ENCODE measurements at regions not wholly inside any gene's neighbourhood (a gene's known extent, or its start where the extent isn't known, plus 50 kb on each side); places are given as distances from the start of the nearest gene placed in this dataset.
A peak's percentile ranks its signal among the peaks of the same experiment; 100 is the strongest.

DNA sequence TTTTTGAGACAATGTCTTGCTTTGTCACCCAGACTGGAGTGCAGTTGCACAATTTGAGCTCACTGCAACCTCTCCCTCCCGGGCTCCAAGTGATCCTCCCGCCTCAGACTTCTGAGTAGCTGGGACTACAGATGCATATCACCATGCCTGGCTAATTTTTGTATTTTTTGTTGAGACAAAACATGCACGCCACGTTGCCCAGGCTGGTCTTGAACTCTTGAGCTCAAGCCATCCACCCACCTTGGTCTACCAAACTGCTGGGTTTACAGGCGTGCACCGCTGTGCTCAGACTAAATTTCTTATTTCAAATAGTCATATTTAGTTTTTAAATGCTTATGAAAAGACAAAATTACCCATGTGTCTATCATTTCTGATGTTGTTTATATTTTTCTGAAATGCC, 2324.1 kb downstream of the MAT2B start:
- no peak for DNase-seq (ENCODE audit: low read depth)

DNA sequence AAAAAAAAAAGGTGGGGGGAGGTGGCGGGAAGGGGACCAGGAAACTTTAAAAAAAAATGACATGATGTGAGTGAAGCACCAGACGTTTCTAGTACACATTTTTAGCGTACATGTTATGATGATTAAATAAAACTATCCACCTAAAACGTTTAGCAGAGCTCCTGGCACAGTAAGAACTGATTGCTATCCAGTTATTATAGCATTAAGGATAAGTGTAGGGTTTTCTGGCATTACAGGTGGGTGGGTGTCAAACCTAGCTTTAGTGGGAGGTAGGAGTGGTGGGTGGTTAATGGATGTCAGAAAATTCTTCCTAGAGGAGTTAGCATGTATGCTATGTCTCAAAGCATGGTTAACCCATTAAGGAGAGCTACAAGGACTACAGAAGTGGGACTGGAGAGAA, 2329.5 kb downstream of the MAT2B start:
- no peak for DNase-seq (ENCODE audit: low read depth)

DNA sequence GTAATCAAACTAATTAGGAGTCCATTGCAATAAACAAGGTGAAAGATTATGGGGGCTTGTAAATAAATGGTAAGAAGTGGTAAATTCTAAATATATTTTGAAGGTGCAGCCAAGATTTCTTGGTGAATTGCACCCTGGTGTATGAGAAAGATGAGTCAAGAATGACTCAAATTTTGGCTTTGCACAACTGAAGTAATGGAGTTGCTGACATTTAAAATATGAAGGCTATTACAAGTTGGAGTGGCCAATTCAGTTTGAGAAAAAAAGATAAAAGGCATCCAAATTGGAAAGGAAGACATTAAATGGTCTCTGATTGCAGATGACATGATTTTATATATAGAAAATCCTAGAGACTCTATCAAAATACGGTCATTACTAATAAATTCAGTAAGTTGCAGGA, 2330.6 kb downstream of the MAT2B start:
- no peak for DNase-seq (ENCODE audit: low read depth)

DNA sequence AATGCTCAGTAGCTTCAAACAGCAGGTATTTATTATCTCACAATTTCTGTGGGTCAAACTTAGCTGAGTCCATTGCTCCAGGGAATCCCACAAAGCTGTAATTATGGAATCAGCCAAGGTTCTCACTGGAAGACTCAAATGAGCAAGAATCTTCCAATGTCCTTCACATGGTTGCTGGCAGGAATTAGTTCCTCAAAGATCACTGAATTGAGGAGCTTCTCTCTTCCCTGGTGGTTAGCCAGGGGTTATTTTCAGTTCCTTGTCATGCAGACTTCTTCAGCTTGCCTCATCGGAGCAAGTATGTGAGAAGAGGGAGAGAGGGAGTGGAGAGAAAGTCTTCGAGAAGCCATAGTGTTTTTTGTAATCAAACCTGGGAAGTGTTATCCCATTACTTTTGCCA, 2331.9 kb downstream of the MAT2B start:
- DNase-seq (ENCODE audit: low read depth) = no peak

DNA sequence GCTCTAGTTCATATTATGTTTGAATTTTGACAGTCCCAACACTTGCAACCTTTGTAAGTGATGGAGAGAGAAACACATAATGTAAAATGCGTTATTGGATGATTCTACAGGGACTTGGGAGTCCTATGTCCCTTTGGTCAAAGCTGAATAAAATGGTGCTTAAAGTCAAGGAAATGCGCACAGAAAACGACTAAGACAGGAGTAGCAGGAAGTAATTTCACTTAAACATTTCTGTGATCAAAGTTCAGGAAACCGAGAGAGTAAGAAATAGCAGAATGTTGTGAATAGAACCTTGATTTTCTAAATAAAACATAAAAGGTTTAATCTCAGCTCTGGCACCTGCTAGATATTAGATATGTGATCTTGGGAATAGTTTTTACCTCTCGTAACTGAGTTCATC, 2339.2 kb downstream of the MAT2B start:
- no peak for DNase-seq (ENCODE audit: low read depth)

DNA sequence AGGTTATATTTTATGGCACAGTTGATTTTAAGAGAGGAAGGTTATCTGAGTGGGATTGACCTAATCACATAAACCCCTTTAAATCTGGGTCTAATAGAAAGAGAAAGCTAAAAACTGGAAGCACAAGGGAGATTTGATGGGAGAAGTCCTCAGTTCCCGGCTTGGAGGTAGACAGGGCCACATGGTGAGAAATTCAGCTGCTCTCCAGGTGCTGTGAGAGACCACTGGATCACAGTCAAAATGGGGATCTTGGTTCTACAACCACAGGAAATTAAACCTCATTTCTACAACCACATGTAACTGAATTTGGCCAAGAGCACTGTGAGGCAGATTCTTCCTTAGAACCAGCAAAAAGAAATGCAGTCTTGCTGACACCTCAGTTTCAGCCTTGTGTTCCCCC, 2352.7 kb downstream of the MAT2B start:
- no peak for DNase-seq (ENCODE audit: low read depth)

DNA sequence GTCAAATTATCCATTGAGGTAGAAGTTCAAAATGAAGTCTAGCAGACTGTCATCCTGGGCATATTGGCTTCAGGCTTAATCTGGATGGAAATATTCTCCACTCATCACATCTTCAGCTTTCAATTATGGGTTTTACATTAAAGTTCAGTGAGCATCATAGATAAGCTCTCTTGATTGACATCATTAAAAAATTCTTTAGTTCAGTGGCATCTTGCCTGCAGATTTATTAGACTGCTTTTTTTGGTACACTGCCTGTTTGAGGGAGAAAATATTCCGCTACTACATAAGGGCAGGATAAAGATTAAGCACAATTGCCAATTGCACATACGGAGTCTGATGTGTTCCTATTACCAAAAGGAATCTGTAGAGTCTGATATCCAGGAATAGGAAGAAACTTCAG, 2353.8 kb downstream of the MAT2B start:
- DNase-seq (ENCODE audit: low read depth) = no peak

DNA sequence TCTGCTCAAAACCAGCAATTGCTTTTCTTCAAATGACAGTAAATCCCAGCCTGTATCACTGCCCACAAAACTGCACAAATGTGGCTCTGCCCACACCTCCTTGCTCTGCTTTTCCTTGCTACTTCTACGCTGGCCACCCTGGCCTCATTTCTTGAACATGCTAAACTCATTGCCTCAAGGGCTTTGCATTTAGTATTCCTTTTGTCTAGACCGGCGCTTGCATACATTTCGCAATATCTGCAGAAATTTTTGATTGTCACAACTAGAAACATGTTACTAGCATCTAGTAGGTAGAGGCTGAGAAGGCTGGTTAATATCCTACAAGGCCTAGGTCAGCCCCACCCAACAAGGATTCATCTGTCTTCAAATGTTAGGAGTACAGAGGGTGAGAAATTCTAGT, 2357.8 kb downstream of the MAT2B start:
- no peak for DNase-seq (ENCODE audit: low read depth)

DNA sequence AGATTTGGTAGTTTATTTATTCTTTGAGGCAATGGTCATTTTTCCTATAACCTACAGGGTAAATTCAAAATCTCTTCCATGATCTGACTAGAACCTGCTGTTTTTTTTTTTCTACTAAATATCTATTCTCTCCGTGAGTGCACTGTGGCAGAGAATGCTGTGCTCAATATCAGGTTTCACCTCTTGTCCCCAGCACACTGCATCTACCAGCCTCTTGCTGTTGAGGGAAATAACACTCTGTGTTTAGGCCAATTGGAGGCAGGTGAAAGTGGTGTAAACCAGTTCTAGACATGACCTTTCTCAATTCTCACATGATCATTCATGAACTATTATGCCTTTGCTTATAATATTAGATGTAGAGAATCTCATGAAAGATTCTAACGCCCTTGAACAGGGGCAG, 2365.9 kb downstream of the MAT2B start:
- DNase-seq (ENCODE audit: low read depth) = no peak

DNA sequence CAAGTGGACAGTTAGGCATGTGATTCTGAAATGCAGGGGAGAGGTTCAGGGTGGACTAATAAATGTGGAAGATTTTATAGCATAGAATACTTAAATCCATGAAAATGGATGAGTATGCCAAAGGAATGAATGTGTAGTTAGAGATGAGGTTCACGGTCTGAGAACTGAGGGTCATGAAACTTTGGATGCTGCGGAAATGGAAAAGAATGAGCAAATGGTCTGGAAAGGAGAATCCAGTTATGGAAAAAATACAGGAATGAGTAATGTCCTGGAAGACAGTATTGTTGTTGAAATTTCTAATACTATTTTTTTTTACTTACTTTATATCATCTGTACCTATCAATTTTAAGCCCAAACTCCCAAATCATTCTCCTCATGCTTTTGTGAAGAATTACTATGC, 2369.4 kb downstream of the MAT2B start:
- DNase-seq (ENCODE audit: low read depth) = no peak

DNA sequence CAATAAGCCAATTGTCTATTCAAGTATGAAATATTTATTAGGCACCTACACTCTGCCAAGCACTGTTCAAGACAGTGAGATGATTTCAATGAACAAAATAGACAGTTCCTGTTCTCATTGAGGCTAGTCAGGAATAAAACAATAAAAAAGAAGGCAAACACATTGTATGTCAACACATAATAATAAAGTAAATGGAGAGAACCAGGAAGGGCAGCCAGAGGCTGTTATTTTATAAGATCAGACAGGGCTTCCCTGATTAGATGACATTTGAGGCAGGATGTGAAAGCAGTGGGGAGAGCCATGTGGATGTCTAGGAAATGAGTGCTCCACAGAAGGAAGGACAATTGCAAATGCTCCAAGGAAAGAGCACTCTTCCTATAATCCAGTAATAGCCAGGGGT, 2371.1 kb downstream of the MAT2B start:
- no peak for DNase-seq (ENCODE audit: low read depth)

DNA sequence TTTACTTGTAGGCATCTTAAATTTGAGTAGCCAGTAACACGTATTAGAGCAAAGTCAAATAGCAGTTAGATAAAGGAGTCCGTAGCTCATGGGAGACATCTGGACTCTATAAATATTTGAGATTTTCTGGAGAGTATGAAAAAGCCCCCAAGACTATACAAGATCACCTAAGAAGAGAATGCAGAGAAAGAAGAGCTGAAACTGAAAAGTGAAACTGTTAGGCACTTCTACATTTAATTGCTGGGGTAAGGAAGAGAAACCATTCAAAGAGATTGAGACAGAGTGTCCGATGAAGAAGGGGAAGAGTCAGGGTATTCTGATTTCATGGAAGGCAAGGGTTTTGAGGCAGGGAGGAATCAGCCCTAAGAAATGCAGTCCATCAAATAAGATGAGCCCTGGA, 2372.1 kb downstream of the MAT2B start:
- no peak for DNase-seq (ENCODE audit: low read depth)

DNA sequence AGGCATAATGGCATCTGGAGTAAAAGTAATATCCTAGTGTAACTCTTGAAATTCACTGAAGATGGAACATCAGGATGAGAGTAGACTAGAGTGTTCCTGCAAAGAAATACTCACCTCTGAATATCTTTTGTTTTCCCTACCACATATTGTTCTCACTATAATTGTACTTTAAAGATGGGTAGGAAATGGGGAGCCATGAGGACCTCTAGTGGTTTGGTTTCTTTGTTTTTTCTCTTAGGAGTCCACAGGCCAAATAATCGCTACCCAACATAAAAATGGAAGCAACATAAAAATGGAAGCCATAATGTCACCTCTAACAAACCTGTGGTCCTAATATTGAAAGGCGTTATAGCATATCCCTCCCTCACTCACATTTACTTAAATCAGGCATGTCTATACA, 2375.8 kb downstream of the MAT2B start:
- no peak for DNase-seq (ENCODE audit: low read depth)

DNA sequence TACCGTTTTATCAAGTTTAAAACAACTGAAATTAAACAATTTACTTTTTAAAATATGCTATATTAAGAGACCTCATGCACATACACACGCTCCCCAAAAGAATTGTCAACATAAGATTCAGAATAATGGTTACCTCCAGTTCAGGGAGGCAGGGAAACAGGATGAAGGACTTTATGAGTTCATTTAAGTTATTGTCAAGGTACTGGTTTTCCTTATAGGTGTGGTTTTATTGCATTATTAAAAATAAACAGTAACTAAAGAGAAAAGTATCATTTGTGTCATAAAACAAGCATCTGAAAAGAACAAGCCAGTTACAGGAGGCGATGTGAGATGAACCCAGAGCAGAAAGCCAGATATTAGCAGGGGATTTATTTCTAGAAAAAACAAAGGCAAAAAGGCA, 2376.7 kb downstream of the MAT2B start:
- no peak for DNase-seq (ENCODE audit: low read depth)

DNA sequence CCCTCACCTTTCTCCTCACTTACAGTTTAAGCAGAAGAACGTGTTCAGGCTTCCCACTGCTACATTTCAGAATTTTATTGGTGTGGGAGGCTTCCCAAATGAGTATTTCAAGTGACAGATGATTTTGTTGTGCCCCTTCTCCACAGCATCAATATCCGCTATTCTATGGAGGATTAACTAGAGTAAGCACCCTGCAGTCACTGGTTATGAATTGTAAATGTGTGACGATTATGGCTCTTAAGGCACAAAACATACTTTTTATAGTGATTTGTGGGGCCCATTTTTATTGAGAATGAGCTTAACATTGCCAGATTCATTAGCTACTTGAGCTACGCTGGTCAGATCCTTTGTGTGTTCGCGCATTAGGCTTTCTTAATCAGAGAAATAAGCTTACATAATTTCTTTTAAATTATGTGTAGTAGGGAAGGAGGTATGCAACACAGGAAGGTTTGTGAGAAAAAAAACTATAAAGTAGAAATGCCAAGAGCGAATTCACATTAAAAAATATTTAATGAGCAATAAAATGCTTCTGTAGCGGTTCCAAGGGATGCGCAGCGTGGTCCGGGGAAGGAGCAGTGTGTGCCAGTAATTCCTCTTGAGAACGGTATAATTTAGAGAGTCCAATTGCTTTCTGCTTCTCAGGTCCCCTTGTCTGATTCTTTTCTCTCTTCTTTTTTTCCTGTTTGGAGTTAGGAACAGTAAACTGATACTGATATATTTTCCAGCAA, 2380.4 kb downstream of the MAT2B start:
- DNase-seq (ENCODE audit: low read depth) = no peak

DNA sequence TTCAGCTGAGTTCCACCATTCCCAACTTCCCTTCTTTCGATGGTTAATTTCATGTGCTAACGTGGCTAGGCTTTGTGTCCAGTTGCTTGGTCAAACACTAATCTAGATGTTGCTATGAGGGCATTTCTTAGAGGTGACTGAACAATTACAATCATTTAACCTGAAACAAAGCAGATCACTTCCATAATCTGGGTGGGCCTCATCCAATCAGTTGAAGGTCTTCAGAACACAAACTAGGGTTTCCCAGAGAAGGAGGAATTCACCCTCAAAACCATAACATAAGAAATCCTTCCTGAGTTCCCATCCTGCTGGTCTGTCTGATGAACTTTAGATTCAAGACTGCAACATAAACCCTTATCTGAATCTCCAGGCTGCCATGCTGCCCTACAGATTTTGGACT, 2381.7 kb downstream of the MAT2B start:
- no peak for DNase-seq (ENCODE audit: low read depth)

DNA sequence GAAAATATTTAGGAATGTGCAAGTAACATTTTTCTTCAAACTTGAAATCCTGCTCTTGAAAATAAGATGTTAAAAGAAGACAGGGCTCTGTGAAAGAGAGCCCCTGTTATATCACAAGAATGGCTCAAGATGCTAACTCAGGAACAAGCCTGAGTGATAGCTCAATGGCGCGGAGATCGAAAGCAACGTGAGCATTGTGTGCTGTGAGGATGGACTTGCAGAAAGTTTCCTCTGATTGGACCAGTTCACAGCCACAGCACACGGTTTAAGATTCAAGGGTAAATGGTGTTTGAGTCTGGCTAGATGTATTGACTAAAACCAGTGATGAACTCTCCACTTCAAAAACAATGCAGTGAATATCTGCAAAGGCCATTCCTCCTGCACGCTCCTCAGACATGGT, 2387.0 kb downstream of the MAT2B start:
- no peak for DNase-seq (ENCODE audit: low read depth)

DNA sequence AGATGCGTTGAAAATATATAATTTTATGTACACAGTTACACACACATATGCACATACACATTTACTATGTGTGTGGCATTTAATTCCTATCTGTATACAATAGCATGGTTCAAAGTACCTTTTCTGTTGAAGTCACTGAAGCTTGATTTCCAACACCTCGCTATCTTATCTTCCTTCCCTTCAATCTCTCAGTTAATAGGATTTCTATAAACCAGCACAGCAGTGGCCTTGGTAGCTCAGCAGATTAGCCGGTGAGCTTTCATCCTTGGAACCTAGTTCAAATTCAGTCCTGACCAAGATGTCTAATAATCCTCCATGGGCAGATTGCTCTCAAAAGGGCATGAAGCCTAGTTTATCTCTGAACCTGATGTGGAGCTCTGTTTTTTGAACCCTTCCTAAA, 2389.5 kb downstream of the MAT2B start:
- no peak for DNase-seq (ENCODE audit: low read depth)

DNA sequence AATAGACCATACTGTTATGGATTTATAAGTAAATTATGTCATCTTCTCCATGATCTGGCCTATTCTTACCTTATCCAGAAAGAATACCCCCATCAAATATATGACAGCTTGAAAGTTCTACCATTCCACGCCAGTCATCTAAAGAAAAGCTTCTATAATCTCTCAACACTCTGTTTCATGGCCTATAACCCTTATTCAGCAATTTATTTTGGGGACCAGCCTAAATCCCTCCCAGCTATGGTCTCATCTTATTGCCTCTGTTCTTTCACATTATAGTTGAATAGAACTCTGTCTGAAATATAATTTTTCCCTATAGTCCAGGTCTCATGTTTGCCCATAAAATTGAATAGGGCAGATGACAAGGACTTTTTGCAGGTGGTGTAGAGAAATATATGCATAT, 2387.6 kb upstream of the WWC1 start:
- no peak for DNase-seq (ENCODE audit: low read depth)

DNA sequence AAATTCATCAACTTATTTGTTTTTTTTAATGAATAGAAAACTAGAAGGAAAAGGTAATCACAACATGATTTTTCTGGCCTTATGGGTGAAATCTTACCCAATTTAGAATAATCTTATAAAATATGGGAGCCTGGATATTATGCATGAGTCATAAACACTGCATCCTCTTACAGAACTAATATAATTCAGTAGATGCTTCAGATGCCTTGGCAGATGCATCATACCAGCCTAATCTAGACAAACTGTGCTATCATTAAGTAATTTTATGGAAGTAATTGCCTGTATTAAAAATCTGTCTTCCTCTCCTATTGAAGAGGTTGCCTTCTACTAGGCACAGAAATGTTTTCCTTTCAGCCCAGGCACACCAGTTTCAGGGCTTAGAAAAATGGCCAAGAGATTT, 2384.6 kb upstream of the WWC1 start:
- DNase-seq (ENCODE audit: low read depth) = peak; percentile 5

DNA sequence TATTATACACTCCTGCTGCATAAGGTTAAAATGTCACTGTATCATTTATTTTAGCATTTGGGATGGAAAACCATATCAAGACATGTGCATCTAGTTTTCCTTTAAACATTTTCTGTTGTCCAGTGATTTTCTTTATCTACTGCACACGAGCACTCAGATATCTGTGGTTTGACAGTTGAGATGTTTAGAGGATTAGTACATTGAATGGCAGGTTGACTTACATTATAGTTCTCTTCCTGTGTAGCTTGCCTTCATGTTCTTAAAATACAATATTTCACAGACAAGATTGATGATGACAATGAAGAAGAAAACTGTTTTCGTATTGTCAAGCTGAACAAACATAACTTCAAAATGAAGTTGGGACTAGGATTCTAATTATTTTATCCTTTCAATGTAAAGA, 2378.4 kb upstream of the WWC1 start:
- DNase-seq (ENCODE audit: low read depth) = no peak

DNA sequence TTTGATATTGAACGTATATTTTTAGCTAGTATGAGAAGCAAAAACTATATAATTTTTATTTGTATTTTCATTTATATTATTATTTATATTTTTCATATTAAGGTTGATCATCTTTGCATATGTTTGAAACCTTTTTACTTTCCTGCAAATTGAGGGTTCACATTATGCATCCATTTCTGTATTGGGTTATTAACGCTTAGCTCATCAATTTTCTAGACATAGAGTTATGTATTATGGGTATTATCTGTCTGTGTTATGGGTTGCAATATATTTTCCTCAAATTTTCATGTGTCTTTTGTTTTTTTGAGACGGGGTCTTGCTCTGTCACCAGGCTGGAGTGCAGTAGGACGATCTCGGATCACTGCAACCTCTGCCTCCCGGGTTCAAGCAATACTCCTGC, 2377.0 kb upstream of the WWC1 start:
- no peak for DNase-seq (ENCODE audit: low read depth)

DNA sequence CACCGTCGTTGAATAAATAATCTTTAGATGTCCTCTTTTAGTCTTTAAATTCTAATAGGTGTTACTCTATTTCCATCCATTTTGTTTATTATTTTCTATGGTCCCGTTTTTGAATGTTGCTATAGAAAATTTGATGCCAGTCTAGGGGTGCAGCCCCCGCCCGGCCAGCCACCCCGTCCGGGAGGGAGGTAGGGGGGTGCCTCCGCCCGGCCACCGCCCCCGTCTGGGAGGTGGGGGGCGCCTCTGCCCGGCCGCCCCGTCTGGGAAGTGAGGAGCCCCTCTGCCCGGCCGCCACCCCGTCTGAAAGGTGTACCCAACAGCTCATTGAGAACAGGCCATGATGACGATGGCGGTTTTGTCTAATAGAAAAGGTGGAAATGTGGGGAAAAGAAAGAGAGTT, 2372.2 kb upstream of the WWC1 start:
- no peak for DNase-seq (ENCODE audit: low read depth)

DNA sequence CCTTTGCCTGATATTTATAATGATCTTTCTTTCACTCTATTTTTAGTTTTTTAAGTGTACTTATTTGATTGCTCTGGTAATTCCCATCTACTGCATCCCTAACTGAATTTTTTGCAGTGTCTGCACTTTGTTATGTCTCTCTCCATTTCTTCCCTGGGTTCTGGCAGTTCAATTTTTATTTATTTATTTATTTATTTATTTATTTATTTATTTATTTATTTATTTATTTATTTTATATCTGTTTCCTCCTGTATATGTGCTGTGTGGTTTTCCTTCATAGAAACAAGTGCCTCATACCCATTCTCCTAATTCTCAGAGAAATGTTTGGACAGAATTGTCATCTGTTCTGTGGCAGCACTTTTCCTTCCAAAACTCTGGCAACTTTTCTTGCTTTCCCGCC, 2370.8 kb upstream of the WWC1 start:
- DNase-seq (ENCODE audit: low read depth) = no peak

DNA sequence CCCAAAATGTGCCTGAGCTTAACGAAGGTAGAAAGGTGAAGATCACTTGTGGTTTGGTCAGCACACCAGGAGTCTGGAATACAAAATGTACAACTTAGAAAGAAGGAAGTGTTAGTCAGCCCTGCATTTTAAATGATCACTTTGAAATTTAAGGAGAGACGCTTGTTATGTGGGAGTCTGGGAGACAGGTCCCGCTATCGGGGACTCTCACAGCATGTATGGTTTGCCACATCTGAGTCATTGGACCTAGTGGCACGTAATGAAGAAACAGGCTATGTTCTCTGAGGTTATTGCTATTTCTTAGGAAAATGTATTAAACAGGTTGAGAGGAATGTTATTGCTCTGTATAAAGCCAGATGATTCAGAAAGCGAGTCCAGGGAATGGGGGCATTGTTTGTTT, 2362.5 kb upstream of the WWC1 start:
- peak; percentile 17 for DNase-seq (ENCODE audit: low read depth)
